Activated T-helper 17 cell treated with anti-CD3 and anti-CD28 coated beads, Interleukin-2, amount 50 U/mL, for 72 hours (primary cell): ENCODE measurements at regions not wholly inside any gene's neighbourhood (a gene's known extent, or its start where the extent isn't known, plus 50 kb on each side); places are given as distances from the start of the nearest gene placed in this dataset.

Experiments used
- ATAC-seq: fragments of 150-1000 bp; cut with Tn5 transposase; replicated peaks from 2 replicates; pipeline ENCODE4 v1.10.0; 2021; ENCODE audit warnings: mild to moderate bottlenecking, moderate library complexity
- H3K27ac Mint-ChIP-seq: one replicate; pipeline ENCODE4 v1.8.0; 2022; ENCODE audit warnings: mixed read lengths
- H3K27me3 Mint-ChIP-seq: one replicate; pipeline ENCODE4 v1.8.0; 2022; ENCODE audit warnings: mixed read lengths
- H3K36me3 Mint-ChIP-seq: one replicate; pipeline ENCODE4 v1.8.0; 2022; ENCODE audit warnings: low read depth, mild to moderate bottlenecking, mixed read lengths
- H3K4me1 Mint-ChIP-seq: one replicate; pipeline ENCODE4 v1.8.0; 2022; ENCODE audit warnings: mixed read lengths
- H3K4me3 Mint-ChIP-seq: one replicate; pipeline ENCODE4 v1.8.0; 2022; ENCODE audit warnings: mild to moderate bottlenecking, mixed read lengths
- H3K9me3 Mint-ChIP-seq: one replicate; pipeline ENCODE4 v1.8.0; 2022; ENCODE audit warnings: mixed read lengths

GRCh38 chr2:226618875-226619605, 180.6 kb downstream of the IRS1 start:
- Mint-ChIP-seq H3K36me3 (no peaks in the 10 kb centered on the region), H3K4me3 (no peak overlapping the region), H3K4me1 (no peaks in the 10 kb centered on the region), H3K27ac (no peak overlapping the region), H3K9me3 (no peaks in the 10 kb centered on the region), H3K27me3 (peaks cover 14% of the 10 kb centered on the region)
- ATAC-seq, result no peak

- Mint-ChIP-seq H3K4me1 (no peaks in the 10 kb centered on the region), H3K9me3 (no peaks in the 10 kb centered on the region), H3K27ac (no peak overlapping the region), H3K36me3 (no peaks in the 10 kb centered on the region), H3K27me3 (peaks cover 14% of the 10 kb centered on the region), H3K4me3 (no peak overlapping the region)
- no peak for ATAC-seq
Observed at GRCh38 chr2:226618544-226618874, 181.1 kb downstream of the IRS1 start.

GRCh38 chr2:226615891-226616290, 183.7 kb downstream of the IRS1 start:
- ATAC-seq, result no peak
- H3K4me1 Mint-ChIP-seq, result no peaks in the 10 kb centered on the region
- H3K9me3 Mint-ChIP-seq, result no peaks in the 10 kb centered on the region

GRCh38 chr2:226611944-226612318, 187.7 kb downstream of the IRS1 start:
- Mint-ChIP-seq H3K4me1 (peaks cover 14% of the 10 kb centered on the region), H3K27me3 (peaks cover 4% of the 10 kb centered on the region), H3K9me3 (peaks cover 6% of the 10 kb centered on the region), H3K36me3 (no peaks in the 10 kb centered on the region), H3K27ac (no peak overlapping the region), H3K4me3 (no peak overlapping the region)
- no peak for ATAC-seq

More at GRCh38 chr2:226615891-226616290, 183.7 kb downstream of the IRS1 start:
- no peak overlapping the region for H3K4me3 Mint-ChIP-seq
- H3K27me3 Mint-ChIP-seq, result peaks cover 9% of the 10 kb centered on the region
- H3K27ac Mint-ChIP-seq, result no peak overlapping the region
- no peaks in the 10 kb centered on the region for H3K36me3 Mint-ChIP-seq

GRCh38 chr2:226611196-226611943, 188.2 kb downstream of the IRS1 start:
- Mint-ChIP-seq H3K27me3 (peaks cover 4% of the 10 kb centered on the region), H3K36me3 (no peaks in the 10 kb centered on the region)

GRCh38 chr2:226609366-226609765, 190.3 kb downstream of the IRS1 start:
- H3K27ac Mint-ChIP-seq, result no peak overlapping the region
- peak; percentile 31 for ATAC-seq
- peaks cover 9% of the 10 kb centered on the region for H3K27me3 Mint-ChIP-seq
- peaks cover 11% of the 10 kb centered on the region for H3K9me3 Mint-ChIP-seq
- no peaks in the 10 kb centered on the region for H3K36me3 Mint-ChIP-seq
- H3K4me1 Mint-ChIP-seq, result peaks cover 14% of the 10 kb centered on the region
- H3K4me3 Mint-ChIP-seq, result no peak overlapping the region

More at GRCh38 chr2:226611196-226611943, 188.2 kb downstream of the IRS1 start:
- no peak for ATAC-seq
- no peak overlapping the region for H3K27ac Mint-ChIP-seq
- H3K4me1 Mint-ChIP-seq, result peaks cover 14% of the 10 kb centered on the region
- peaks cover 6% of the 10 kb centered on the region for H3K9me3 Mint-ChIP-seq
- no peak overlapping the region for H3K4me3 Mint-ChIP-seq

GRCh38 chr2:226608451-226608850, 191.2 kb downstream of the IRS1 start:
- Mint-ChIP-seq H3K27ac (no peak overlapping the region), H3K4me3 (no peak overlapping the region), H3K9me3 (peaks cover 11% of the 10 kb centered on the region), H3K36me3 (no peaks in the 10 kb centered on the region), H3K27me3 (peaks cover 9% of the 10 kb centered on the region), H3K4me1 (peaks cover 14% of the 10 kb centered on the region)
- no peak for ATAC-seq

GRCh38 chr2:226607379-226607778, 192.2 kb downstream of the IRS1 start:
- ATAC-seq, result no peak
- H3K27me3 Mint-ChIP-seq, result peaks cover 14% of the 10 kb centered on the region
- no peak overlapping the region for H3K27ac Mint-ChIP-seq
- peaks cover 11% of the 10 kb centered on the region for H3K9me3 Mint-ChIP-seq
- no peak overlapping the region for H3K4me3 Mint-ChIP-seq
- no peaks in the 10 kb centered on the region for H3K36me3 Mint-ChIP-seq
- H3K4me1 Mint-ChIP-seq, result peaks cover 14% of the 10 kb centered on the region

GRCh38 chr2:226605642-226606041, 194.0 kb downstream of the IRS1 start:
- ATAC-seq, result no peak
- Mint-ChIP-seq H3K4me3 (no peak overlapping the region), H3K36me3 (no peaks in the 10 kb centered on the region), H3K4me1 (peaks cover 14% of the 10 kb centered on the region), H3K9me3 (peaks cover 11% of the 10 kb centered on the region), H3K27ac (no peak overlapping the region), H3K27me3 (peaks cover 26% of the 10 kb centered on the region)

GRCh38 chr2:226603606-226604005, 196.0 kb downstream of the IRS1 start:
- Mint-ChIP-seq H3K9me3 (peaks cover 11% of the 10 kb centered on the region), H3K4me3 (no peak overlapping the region), H3K36me3 (no peaks in the 10 kb centered on the region), H3K4me1 (peaks cover 11% of the 10 kb centered on the region), H3K27me3 (peaks cover 29% of the 10 kb centered on the region), H3K27ac (no peak overlapping the region)
- ATAC-seq, result no peak

GRCh38 chr2:226601881-226602662, 197.5 kb downstream of the IRS1 start:
- no peak for ATAC-seq
- no peaks in the 10 kb centered on the region for H3K4me1 Mint-ChIP-seq
- peaks cover 5% of the 10 kb centered on the region for H3K9me3 Mint-ChIP-seq
- peaks cover 31% of the 10 kb centered on the region for H3K27me3 Mint-ChIP-seq
- no peaks in the 10 kb centered on the region for H3K36me3 Mint-ChIP-seq
- no peak overlapping the region for H3K27ac Mint-ChIP-seq
- H3K4me3 Mint-ChIP-seq, result no peak overlapping the region

GRCh38 chr2:226600802-226601201, 198.8 kb downstream of the IRS1 start:
- ATAC-seq, result no peak
- no peaks in the 10 kb centered on the region for H3K4me1 Mint-ChIP-seq
- peaks cover under 1% of the 10 kb centered on the region for H3K9me3 Mint-ChIP-seq
- no peak overlapping the region for H3K4me3 Mint-ChIP-seq
- no peaks in the 10 kb centered on the region for H3K36me3 Mint-ChIP-seq
- peaks cover 31% of the 10 kb centered on the region for H3K27me3 Mint-ChIP-seq
- H3K27ac Mint-ChIP-seq, result no peak overlapping the region

GRCh38 chr2:226600184-226600583, 199.4 kb downstream of the IRS1 start:
- Mint-ChIP-seq H3K36me3 (no peaks in the 10 kb centered on the region), H3K9me3 (no peaks in the 10 kb centered on the region), H3K4me3 (no peak overlapping the region), H3K27ac (no peak overlapping the region), H3K27me3 (peaks cover 32% of the 10 kb centered on the region), H3K4me1 (no peaks in the 10 kb centered on the region)
- no peak for ATAC-seq

- H3K27ac Mint-ChIP-seq, result no peak overlapping the region
- peaks cover 4% of the 10 kb centered on the region for H3K9me3 Mint-ChIP-seq
- no peak overlapping the region for H3K4me3 Mint-ChIP-seq
- H3K36me3 Mint-ChIP-seq, result no peaks in the 10 kb centered on the region
- peaks cover 12% of the 10 kb centered on the region for H3K27me3 Mint-ChIP-seq
- ATAC-seq, result no peak
- H3K4me1 Mint-ChIP-seq, result no peaks in the 10 kb centered on the region
Observed at GRCh38 chr2:226589043-226589442, 210.6 kb downstream of the IRS1 start.
